Urinary bladder (tissue), 3 donors: ENCODE measurements at regions not wholly inside any gene's neighbourhood (a gene's known extent, or its start where the extent isn't known, plus 50 kb on each side); places are given as distances from the start of the nearest gene placed in this dataset.

Experiments used
- DNase-seq: peaks from one replicate; pipeline ENCODE4 v3.0.0-alpha.2; 2015; ENCODE audit errors: extremely low spot score
- H3K27ac ChIP-seq: one replicate; pipeline ENCODE4 v1.5.1; 2013; ENCODE audit warnings: low read depth, mild to moderate bottlenecking, moderate library complexity
- H3K36me3 ChIP-seq: one replicate; pipeline ENCODE4 v1.6.1; 2013; ENCODE audit warnings: mild to moderate bottlenecking, moderate library complexity; ENCODE audit not compliant: insufficient read depth
- H3K4me1 ChIP-seq: one replicate; pipeline ENCODE4 v1.6.1; 2013; ENCODE audit warnings: mild to moderate bottlenecking, moderate library complexity; ENCODE audit not compliant: insufficient read depth
- H3K4me3 ChIP-seq: one replicate; pipeline ENCODE4 v1.5.1; 2013; ENCODE audit warnings: low read depth, low read length
- WGBS: extraction: QIAGEN DNeasy Blood & Tissue Kit; methylation state at CpG from one replicate; pipeline ENCODE4 v1.1.7; 2013; 5-methylcytosine and 5-hydroxymethylcytosine counted together
- donor health status: healthy with polysubstance abuse.
- donor health status: healthy.

- H3K36me3 ChIP-seq = no peaks in the 10 kb centered on the region
- no peak for DNase-seq
- H3K4me3 ChIP-seq = no peak overlapping the region
- no peak overlapping the region for H3K27ac ChIP-seq
- no peaks in the 10 kb centered on the region for H3K4me1 ChIP-seq
- WGBS = 79% methylated on average over 4 of the region's 4 CpGs
These were observed 543.2 kb upstream of the TBX3 start for GRCh38 chr12:115227137-115227615.

GRCh38 chr12:115225845-115226244 lies 541.9 kb upstream of the TBX3 start:
- H3K4me3 ChIP-seq = no peak overlapping the region
- no peaks in the 10 kb centered on the region for H3K36me3 ChIP-seq
- H3K4me1 ChIP-seq = no peaks in the 10 kb centered on the region
- 63% methylated on average over 4 of the region's 4 CpGs for WGBS
- no peak for DNase-seq
- H3K27ac ChIP-seq = no peak overlapping the region

- no peak for DNase-seq
- Histone ChIP-seq H3K4me3 (no peak overlapping the region), H3K4me1 (no peaks in the 10 kb centered on the region), H3K36me3 (no peaks in the 10 kb centered on the region), H3K27ac (no peak overlapping the region)
- WGBS = 79% methylated on average over 4 of the region's 4 CpGs
These were observed 540.0 kb upstream of the TBX3 start for GRCh38 chr12:115223991-115224390.

- Histone ChIP-seq H3K4me3 (no peak overlapping the region), H3K4me1 (no peaks in the 10 kb centered on the region), H3K36me3 (no peaks in the 10 kb centered on the region), H3K27ac (no peak overlapping the region)
- WGBS = 83% methylated on average over 4 of the region's 4 CpGs
- DNase-seq = no peak
These were observed 539.3 kb upstream of the TBX3 start for GRCh38 chr12:115223322-115223721.

- Histone ChIP-seq H3K4me1 (no peaks in the 10 kb centered on the region), H3K27ac (no peak overlapping the region), H3K36me3 (no peaks in the 10 kb centered on the region), H3K4me3 (no peak overlapping the region)
- DNase-seq = no peak
- 95% methylated on average over 6 of the region's 6 CpGs for WGBS
These were observed 538.2 kb upstream of the TBX3 start for GRCh38 chr12:115222220-115222619.

GRCh38 chr12:115216301-115216700 lies 532.3 kb upstream of the TBX3 start:
- 80% methylated on average over 5 of the region's 5 CpGs for WGBS
- H3K4me3 ChIP-seq = no peak overlapping the region

GRCh38 chr12:115215544-115215943 lies 531.6 kb upstream of the TBX3 start:
- Histone ChIP-seq H3K36me3 (no peaks in the 10 kb centered on the region), H3K4me3 (no peak overlapping the region), H3K4me1 (no peaks in the 10 kb centered on the region), H3K27ac (no peak overlapping the region)
- 78% methylated on average over 3 of the region's 3 CpGs for WGBS
- DNase-seq = no peak

More at GRCh38 chr12:115216301-115216700, 532.3 kb upstream of the TBX3 start:
- no peak for DNase-seq
- Histone ChIP-seq H3K27ac (no peak overlapping the region), H3K36me3 (no peaks in the 10 kb centered on the region), H3K4me1 (no peaks in the 10 kb centered on the region)

GRCh38 chr12:115213538-115214016 lies 529.6 kb upstream of the TBX3 start:
- no peak overlapping the region for H3K27ac ChIP-seq
- WGBS = 36% methylated on average over 6 of the region's 6 CpGs
- H3K36me3 ChIP-seq = no peaks in the 10 kb centered on the region
- no peaks in the 10 kb centered on the region for H3K4me1 ChIP-seq
- H3K4me3 ChIP-seq = no peak overlapping the region
- no peak for DNase-seq

GRCh38 chr12:115213118-115213517 lies 529.1 kb upstream of the TBX3 start:
- DNase-seq = no peak
- Histone ChIP-seq H3K4me3 (no peak overlapping the region), H3K27ac (no peak overlapping the region), H3K4me1 (no peaks in the 10 kb centered on the region), H3K36me3 (no peaks in the 10 kb centered on the region)
- 40% methylated on average over 1 of the region's 1 CpG for WGBS

- no peaks in the 10 kb centered on the region for H3K4me1 ChIP-seq
- DNase-seq = no peak
- no peak overlapping the region for H3K27ac ChIP-seq
- no peaks in the 10 kb centered on the region for H3K36me3 ChIP-seq
- 0% methylated on average over 1 of the region's 1 CpG for WGBS
- no peak overlapping the region for H3K4me3 ChIP-seq
These were observed 528.4 kb upstream of the TBX3 start for GRCh38 chr12:115212356-115212755.

- H3K36me3 ChIP-seq = no peaks in the 10 kb centered on the region
- 69% methylated on average over 3 of the region's 3 CpGs for WGBS
- DNase-seq = no peak
- no peak overlapping the region for H3K4me3 ChIP-seq
- no peak overlapping the region for H3K27ac ChIP-seq
- no peaks in the 10 kb centered on the region for H3K4me1 ChIP-seq
These were observed 526.7 kb upstream of the TBX3 start for GRCh38 chr12:115210533-115211252.

- H3K4me3 ChIP-seq = no peak overlapping the region
- H3K4me1 ChIP-seq = no peaks in the 10 kb centered on the region
- 73% methylated on average over 8 of the region's 8 CpGs for WGBS
- DNase-seq = no peak
- H3K27ac ChIP-seq = no peak overlapping the region
- no peaks in the 10 kb centered on the region for H3K36me3 ChIP-seq
These were observed 525.3 kb upstream of the TBX3 start for GRCh38 chr12:115209230-115209629.

GRCh38 chr12:115208098-115208497 lies 524.1 kb upstream of the TBX3 start:
- no peak overlapping the region for H3K27ac ChIP-seq
- no peak for DNase-seq

GRCh38 chr12:115207216-115207915 lies 523.4 kb upstream of the TBX3 start:
- H3K27ac ChIP-seq = no peak overlapping the region
- 91% methylated on average over 6 of the region's 6 CpGs for WGBS
- H3K4me1 ChIP-seq = no peaks in the 10 kb centered on the region
- DNase-seq = no peak
- no peak overlapping the region for H3K4me3 ChIP-seq
- no peaks in the 10 kb centered on the region for H3K36me3 ChIP-seq

More at GRCh38 chr12:115208098-115208497, 524.1 kb upstream of the TBX3 start:
- Histone ChIP-seq H3K36me3 (no peaks in the 10 kb centered on the region), H3K4me1 (no peaks in the 10 kb centered on the region), H3K4me3 (no peak overlapping the region)
- 94% methylated on average over 6 of the region's 6 CpGs for WGBS
